Hepatocyte (in vitro differentiated cells): ENCODE measurements at regions not wholly inside any gene's neighbourhood (a gene's known extent, or its start where the extent isn't known, plus 50 kb on each side); places are given as distances from the start of the nearest gene placed in this dataset.

Experiments used
- DNase-seq: peaks from one replicate; pipeline ENCODE4 v3.0.0-alpha.2; 2016; ENCODE audit warnings: low spot score
- H2AFZ ChIP-seq: fragments of 200-600 bp; sonication (generic); 2 replicates; pipeline ENCODE4 v1.6.0; 2016; ENCODE audit warnings: antibody characterized with exemption, mild to moderate bottlenecking
- H3K27ac ChIP-seq: fragments of 200-600 bp; sonication (generic); 2 replicates; pipeline ENCODE4 v1.5.1; 2016; ENCODE audit warnings: mild to moderate bottlenecking
- H3K27me3 ChIP-seq: fragments of 200-600 bp; sonication (generic); 2 replicates; pipeline ENCODE4 v1.6.1; 2016
- H3K36me3 ChIP-seq: fragments of 200-600 bp; sonication (generic); replicated peaks from 2 replicates; pipeline ENCODE4 v1.5.1; 2016; ENCODE audit warnings: low read depth; ENCODE audit not compliant: insufficient read depth
- H3K4me1 ChIP-seq: fragments of 200-600 bp; sonication (generic); 2 replicates; pipeline ENCODE4 v1.5.1; 2016; ENCODE audit warnings: mild to moderate bottlenecking, moderate library complexity; ENCODE audit not compliant: insufficient read depth
- H3K4me2 ChIP-seq: fragments of 200-600 bp; sonication (generic); 2 replicates; pipeline ENCODE4 v1.6.0; 2016
- H3K4me3 ChIP-seq: fragments of 200-600 bp; sonication (generic); 2 replicates; pipeline ENCODE4 v1.5.1; 2016; ENCODE audit warnings: mild to moderate bottlenecking
- H3K79me2 ChIP-seq: fragments of 200-600 bp; sonication (generic); 2 replicates; pipeline ENCODE4 v1.6.0; 2017; ENCODE audit warnings: mild to moderate bottlenecking
- H3K9me2 ChIP-seq: fragments of 200-600 bp; sonication (generic); replicated peaks from 2 replicates; pipeline ENCODE4 v1.6.0; 2017; ENCODE audit warnings: mild to moderate bottlenecking; ENCODE audit not compliant: insufficient read depth
- H3K9me3 ChIP-seq: fragments of 200-600 bp; sonication (generic); 2 replicates; pipeline ENCODE4 v1.5.1; 2016; ENCODE audit warnings: low read depth, mild to moderate bottlenecking
- H4K20me1 ChIP-seq: fragments of 200-600 bp; sonication (generic); 2 replicates; pipeline ENCODE4 v1.6.0; 2016; ENCODE audit warnings: mild to moderate bottlenecking; ENCODE audit not compliant: insufficient read depth, poor library complexity, severe bottlenecking
- CTCF ChIP-seq: fragments of 200-600 bp; sonication (generic); IDR thresholded peaks from 2 replicates; pipeline ENCODE4 v1.5.1; 2016; ENCODE audit warnings: antibody characterized with exemption, mild to moderate bottlenecking; ENCODE audit not compliant: poor library complexity
- EZH2 ChIP-seq: fragments of 200-600 bp; sonication (generic); IDR thresholded peaks from 2 replicates; pipeline ENCODE4 v1.6.1; 2016; ENCODE audit warnings: antibody characterized with exemption, mild to moderate bottlenecking, borderline replicate concordance
- EZH2phosphoT487 ChIP-seq: fragments of 200-600 bp; sonication (generic); IDR thresholded peaks from one replicate; pipeline ENCODE4 v1.6.1; 2018; ENCODE audit warnings: antibody characterized with exemption, mild to moderate bottlenecking, low read depth, moderate library complexity; ENCODE audit not compliant: unreplicated experiment, severe bottlenecking
- WGBS: methylation state at CpG from one replicate; pipeline ENCODE4 v1.1.6; 2016; ENCODE audit warnings: low lambda C conversion rate; ENCODE audit errors: missing lambda C conversion rate; 5-methylcytosine and 5-hydroxymethylcytosine counted together

- Histone ChIP-seq H3K79me2 (no peaks in the 10 kb centered on the region), H3K27ac (no peak overlapping the region), H3K4me3 (no peak overlapping the region), H3K4me2 (no peak overlapping the region), H2AFZ (no peak overlapping the region), H3K36me3 (no peaks in the 10 kb centered on the region), H3K9me3 (no peaks in the 10 kb centered on the region), H4K20me1 (no peaks in the 10 kb centered on the region), H3K9me2 (no peaks in the 10 kb centered on the region), H3K27me3 (no peaks in the 10 kb centered on the region), H3K4me1 (peaks cover 3% of the 10 kb centered on the region)
- no peak for TF ChIP-seq CTCF
- no peak for TF ChIP-seq EZH2phosphoT487
- TF ChIP-seq EZH2: no peak
- no peak for DNase-seq
These were observed 212.8 kb upstream of the FUT9 start for GRCh38 chr6:95802978-95803377.

GRCh38 chr6:95803889-95804288, 211.9 kb upstream of the FUT9 start:
- Histone ChIP-seq H3K79me2 (no peaks in the 10 kb centered on the region), H3K4me2 (no peak overlapping the region), H2AFZ (no peak overlapping the region), H3K27me3 (no peaks in the 10 kb centered on the region), H4K20me1 (no peaks in the 10 kb centered on the region), H3K9me2 (no peaks in the 10 kb centered on the region), H3K4me1 (peaks cover 3% of the 10 kb centered on the region), H3K9me3 (no peaks in the 10 kb centered on the region), H3K36me3 (no peaks in the 10 kb centered on the region), H3K4me3 (no peak overlapping the region), H3K27ac (no peak overlapping the region)
- no peak for DNase-seq
- TF ChIP-seq EZH2: no peak
- no peak for TF ChIP-seq CTCF

GRCh38 chr6:95804847-95805541, 210.8 kb upstream of the FUT9 start:
- DNase-seq: no peak
- H3K9me2 ChIP-seq: no peaks in the 10 kb centered on the region
- WGBS: 73% methylated on average over 2 of the region's 2 CpGs
- TF ChIP-seq CTCF (no peak), EZH2phosphoT487 (no peak), EZH2 (no peak)
- H3K9me3 ChIP-seq: no peaks in the 10 kb centered on the region
- no peak overlapping the region for H2AFZ ChIP-seq
- H4K20me1 ChIP-seq: no peaks in the 10 kb centered on the region
- no peak overlapping the region for H3K4me2 ChIP-seq
- H3K4me1 ChIP-seq: peaks cover 3% of the 10 kb centered on the region
- H3K36me3 ChIP-seq: no peaks in the 10 kb centered on the region
- no peaks in the 10 kb centered on the region for H3K79me2 ChIP-seq
- no peak overlapping the region for H3K27ac ChIP-seq
- H3K27me3 ChIP-seq: no peaks in the 10 kb centered on the region
- no peak overlapping the region for H3K4me3 ChIP-seq

- TF ChIP-seq CTCF (no peak), EZH2phosphoT487 (no peak), EZH2 (no peak)
- Histone ChIP-seq H3K27me3 (no peaks in the 10 kb centered on the region), H3K4me3 (no peak overlapping the region), H4K20me1 (no peaks in the 10 kb centered on the region), H3K4me2 (no peak overlapping the region), H3K9me3 (no peaks in the 10 kb centered on the region), H3K79me2 (no peaks in the 10 kb centered on the region), H3K9me2 (no peaks in the 10 kb centered on the region), H3K36me3 (no peaks in the 10 kb centered on the region), H3K27ac (no peak overlapping the region), H2AFZ (no peak overlapping the region), H3K4me1 (peaks cover 3% of the 10 kb centered on the region)
- no peak for DNase-seq
These were observed 210.1 kb upstream of the FUT9 start for GRCh38 chr6:95805699-95806098.
